ENCODE measurements at regions not wholly inside any gene's neighbourhood (a gene's known extent, or its start where the extent isn't known, plus 50 kb on each side); places are given as distances from the start of the nearest gene placed in this dataset.

DNA sequence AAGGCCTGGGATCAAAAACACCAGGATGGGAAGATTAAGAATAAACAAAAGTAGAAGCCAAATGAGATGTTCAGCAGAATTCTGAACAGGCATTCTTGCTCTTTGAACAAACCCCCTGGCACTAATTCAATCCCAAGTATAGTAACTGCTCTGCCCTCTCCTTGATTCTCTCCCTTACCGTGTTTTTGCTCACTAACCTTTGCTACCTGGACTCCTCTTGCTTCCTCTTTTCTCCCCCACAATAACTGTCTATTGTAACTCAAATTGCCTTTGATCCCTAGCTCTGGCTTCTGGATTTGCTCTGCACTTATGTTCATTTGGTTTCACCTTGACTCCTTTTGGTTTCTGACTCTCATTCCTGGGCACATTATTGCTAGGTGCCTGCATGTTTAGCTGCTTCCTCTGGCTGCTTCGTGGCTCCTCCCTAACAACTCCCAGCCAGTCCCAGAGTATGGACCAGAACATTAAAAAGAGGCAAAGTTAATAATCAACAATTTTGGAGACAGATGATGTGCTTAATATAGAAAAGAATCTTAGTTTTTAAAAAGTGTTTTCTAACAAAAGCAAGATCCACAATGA, 65.4 kb upstream of the PHIP start:
- TF ChIP-seq, protein P1, sequence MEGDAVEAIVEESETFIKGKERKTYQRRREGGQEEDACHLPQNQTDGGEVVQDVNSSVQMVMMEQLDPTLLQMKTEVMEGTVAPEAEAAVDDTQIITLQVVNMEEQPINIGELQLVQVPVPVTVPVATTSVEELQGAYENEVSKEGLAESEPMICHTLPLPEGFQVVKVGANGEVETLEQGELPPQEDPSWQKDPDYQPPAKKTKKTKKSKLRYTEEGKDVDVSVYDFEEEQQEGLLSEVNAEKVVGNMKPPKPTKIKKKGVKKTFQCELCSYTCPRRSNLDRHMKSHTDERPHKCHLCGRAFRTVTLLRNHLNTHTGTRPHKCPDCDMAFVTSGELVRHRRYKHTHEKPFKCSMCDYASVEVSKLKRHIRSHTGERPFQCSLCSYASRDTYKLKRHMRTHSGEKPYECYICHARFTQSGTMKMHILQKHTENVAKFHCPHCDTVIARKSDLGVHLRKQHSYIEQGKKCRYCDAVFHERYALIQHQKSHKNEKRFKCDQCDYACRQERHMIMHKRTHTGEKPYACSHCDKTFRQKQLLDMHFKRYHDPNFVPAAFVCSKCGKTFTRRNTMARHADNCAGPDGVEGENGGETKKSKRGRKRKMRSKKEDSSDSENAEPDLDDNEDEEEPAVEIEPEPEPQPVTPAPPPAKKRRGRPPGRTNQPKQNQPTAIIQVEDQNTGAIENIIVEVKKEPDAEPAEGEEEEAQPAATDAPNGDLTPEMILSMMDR (conservative IDR thresholded peaks at IDR 0.05; ENCODE audit: low read length): no peak
- no peak for TF ChIP-seq EZH2phosphoT487 (IDR thresholded peaks at IDR 0.05; ENCODE audit: borderline replicate concordance, low read depth, low read length)

Measured in OCI-LY7 (cell line).